NCI-H1436 treated with DMSO at 0.1 percent for 48 hours (cell line): ENCODE measurements at regions not wholly inside any gene's neighbourhood (a gene's known extent, or its start where the extent isn't known, plus 50 kb on each side); places are given as distances from the start of the nearest gene placed in this dataset.
"Not testable (repeated sequence)": the region's sequence is repeated elsewhere in the genome, so short reads cannot be mapped to it uniquely, and the experiment has no call there.

Experiments used
- DNase-seq: peaks from one replicate; lab custom pipeline; 2025; lab: John Stamatoyannopoulos, UW

DNA sequence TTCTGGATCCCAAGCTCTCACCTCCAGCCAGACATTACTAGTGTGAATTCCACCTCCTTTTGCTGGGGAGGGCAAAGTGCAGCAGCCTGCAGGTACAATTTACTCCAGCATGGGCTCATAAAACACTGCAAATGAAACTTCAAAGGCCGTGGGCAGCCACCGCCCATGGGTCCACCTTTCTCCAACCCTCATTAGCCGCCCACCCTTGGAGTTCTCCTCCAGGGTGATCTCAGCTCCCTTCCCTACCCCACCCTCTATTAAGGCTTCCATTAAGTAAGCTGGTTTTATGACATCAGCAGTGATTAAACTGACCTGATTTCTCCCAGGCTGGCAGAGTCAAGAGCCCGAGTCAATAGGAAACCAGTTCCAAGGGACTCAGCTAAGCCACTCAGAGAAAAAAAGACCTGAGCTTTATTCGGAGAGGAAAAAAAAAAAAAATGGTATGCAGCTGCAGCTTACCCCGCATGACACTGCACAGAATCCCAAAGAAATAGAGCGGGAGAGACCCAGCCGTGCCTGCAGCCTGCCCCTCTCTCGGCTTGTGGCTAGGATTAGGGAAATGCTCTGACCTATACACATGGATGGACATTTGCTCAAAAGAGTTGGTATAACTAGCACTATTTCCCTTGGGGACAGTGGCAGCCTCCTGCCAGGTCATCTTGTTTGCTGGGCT, 319.6 kb downstream of the PTTG2 start:
- no peak for DNase-seq

DNA sequence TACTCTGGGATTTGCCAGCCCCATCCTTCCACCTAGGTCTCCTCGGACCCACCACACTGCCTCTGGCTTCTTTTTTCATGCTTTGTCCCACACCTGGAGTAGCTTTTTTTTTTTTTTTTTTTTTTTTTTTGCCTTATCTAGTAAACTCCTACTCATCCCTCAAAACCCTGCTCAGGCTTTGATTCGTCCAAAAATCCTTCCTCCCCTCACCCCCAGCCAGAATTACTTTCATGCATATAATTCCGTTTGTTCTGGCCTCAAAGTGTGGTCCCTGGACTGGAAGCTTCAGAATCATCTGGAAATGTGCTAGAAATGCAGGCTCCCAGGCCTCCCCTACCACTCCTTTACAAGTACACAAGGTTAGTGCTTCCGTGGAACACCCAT, 320.1 kb downstream of the PTTG2 start:
- DNase-seq = no peak

DNA sequence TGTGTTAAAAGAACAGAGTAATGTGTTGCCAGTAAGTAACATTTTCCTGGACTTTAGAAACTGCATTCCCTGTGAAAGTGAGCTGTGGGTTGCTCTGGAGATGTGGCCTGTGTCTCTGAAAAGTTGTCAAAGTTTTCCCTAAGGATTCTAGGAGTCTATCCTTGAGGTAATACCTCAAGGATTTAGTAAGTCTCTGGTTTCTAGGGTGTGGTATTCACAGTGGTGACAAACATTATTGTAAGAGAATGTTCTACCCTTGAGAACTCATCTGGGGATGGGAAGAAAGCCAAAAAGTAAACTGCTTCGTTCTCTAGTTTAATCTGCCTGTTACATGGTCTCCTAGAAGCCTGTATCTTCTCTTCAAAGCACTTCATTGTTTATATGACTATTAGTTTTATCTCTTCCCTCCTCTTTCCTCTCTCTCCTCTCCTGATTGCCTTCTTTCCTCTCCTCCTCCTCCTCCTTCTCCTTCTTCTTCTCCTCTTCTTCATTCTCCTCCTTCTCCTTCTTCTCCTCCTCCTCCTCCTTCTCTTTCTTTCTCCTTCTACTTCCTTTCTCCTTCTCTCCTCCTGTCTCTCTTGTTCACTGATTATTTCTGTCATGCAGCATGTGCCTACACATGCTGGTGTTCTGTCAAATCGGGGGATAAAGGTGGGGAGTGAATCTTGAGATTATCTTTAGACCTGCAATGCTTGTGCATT, 321.3 kb downstream of the PTTG2 start:
- DNase-seq = no peak

DNA sequence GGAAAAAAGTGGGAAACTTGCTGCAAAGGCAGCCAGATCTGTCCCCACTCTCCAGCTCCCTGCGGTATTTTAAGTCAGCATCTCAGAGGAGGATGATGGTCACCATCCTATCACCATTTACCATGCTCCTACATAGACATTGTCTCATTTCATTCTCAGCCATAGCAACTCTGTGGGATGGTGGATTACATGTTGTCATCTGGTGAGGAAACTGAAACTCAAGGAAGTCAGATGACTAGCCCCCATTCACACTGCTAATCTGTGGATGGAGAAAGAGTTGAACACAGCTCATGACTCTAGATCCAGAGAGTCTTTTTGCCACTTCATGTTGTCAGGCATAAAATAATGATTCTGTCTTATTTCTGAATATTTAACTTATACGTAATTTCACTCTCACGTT, 323.5 kb downstream of the PTTG2 start:
- no peak for DNase-seq

DNA sequence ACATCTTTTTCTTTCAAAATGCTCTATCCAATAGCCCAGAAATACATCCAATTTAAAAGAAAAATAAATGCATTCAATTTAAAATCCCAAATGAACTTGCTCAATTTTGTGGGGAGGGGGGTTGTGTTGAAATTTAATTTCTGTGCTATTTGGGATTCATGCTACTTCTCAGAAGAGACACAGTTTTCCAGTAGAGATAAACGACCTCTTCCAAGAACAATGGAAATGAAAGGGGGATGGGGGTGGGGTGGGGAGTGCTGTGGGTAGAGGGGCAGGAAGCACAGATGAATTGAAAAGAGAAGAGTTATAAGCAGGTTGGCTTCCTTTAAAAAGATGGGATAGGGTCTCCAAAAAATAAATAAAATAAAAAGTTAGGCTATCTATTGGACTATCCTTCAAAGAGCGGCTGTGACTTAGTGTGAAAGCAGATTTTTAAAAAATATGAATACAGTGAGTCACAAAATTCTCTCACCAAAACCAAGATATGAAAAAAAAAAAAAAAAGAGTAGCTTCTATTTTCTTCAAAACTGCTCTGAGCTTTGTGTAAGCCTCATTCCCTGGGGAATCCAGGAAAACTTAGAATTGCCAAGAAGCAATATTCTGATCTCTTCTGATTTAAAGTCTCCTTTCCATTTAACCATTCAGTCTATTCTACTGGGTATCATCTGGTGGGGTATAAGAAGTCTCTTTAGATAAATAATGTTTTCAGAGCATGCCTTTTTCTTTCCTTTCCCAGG, 324.3 kb downstream of the PTTG2 start:
- no peak for DNase-seq

DNA sequence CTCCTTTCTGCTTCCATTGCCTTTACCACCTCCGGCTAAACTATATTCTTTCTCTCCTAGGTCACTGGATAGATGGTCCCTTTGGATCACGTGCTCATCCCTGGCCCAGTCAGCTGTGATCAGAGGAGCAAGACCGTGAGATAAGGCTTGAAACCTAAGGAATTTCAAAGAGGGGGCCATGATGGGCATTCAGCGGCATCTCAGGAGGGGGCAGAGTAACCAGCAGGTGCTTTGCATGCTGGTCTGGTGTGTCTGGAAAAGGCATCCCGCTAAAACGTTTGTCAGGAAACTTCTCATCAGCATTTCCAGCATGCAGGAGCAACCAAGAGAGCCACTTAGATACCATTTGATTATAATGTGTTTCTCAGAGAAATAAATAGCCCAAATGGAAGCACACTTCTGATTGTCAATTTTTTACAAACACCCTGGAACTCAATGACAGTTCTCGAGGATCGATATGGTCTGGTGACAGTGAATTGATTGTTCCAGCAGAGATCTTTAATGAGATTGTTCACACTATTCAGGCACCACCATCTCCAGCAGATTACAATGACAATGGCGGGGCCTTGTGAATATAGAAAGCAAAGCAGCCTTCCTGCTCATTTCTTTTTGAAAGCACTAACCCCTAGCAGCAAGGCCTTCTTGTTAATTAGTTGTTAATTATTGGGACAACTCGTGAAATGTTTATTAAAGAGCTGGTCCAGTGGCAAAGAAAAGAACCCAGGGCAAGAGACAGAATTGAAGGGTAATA, 327.1 kb downstream of the PTTG2 start:
- no peak for DNase-seq

DNA sequence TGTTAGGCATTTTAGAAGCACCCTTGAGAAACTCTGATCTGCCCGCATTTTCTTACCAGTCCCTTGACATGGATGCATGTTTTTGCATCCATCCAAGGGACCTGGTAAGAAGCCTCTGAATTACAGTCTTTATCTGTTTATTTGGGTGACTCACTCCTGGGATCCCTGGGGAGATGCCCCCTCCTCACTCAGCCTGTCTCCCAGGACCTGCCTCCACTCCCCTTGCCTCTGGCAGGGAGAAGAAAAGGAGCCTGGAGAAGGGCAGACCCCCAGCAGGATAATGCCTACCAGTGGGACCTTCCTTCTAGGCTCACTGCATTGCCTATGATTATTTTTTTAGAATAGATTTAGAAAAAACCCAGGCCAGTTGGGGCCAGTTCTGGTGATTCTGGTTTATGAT, 329.4 kb downstream of the PTTG2 start:
- no peak for DNase-seq

DNA sequence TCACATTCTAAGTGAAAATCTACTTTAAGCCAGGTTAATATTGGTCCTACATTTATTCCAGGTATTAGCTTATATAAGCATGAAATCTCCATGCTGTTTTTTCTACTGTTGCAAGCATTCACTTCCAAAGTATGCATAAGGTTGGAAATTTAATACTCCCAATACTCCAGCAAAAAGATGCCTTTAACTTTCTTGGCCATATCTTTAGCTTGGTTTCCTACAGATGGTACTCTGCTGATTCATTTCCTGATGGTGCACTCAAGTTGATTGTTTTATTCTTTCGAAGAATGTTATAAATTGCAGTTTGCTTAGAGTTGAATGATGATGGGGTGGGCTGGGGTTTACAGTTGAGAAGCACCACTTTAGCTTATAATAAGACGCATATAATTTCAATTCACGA, 330.2 kb downstream of the PTTG2 start:
- no peak for DNase-seq

DNA sequence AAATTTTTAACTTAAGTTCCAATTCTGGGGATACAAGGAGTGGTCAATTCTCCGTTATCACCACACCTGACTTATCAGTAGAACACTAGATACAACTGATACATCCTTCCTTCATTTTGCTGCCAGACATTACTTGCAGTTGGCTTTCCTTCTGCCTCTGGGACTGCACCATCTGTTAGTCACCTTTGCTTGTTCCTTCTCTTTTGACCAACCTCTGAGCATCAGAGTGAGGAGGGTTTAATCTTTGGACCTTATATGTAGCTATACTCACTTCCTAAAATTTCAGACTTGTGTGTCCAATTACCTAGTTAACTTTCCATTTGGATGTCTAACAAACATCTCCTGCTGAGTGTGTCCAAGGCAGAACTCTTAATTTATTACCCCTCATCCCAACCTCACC, 330.7 kb downstream of the PTTG2 start:
- DNase-seq = no peak

DNA sequence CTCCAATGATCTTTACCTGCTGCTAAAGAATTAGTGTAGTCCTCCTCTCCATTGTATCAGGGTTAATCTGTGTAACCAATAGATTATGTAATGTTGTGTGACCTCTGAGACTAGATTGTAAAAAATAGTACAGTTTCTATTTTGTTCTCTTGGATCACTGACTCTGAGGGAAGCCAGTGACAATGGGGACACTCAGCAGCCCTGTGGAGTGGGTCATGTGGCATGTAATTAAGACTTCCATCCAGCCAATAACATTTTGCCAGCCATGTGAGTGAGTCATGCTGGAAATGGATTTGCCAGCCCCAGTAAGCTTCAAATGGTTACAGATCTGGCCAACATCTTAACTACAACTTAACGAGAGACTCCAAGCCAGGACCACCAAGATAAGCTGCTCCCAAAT, 332.3 kb downstream of the PTTG2 start:
- DNase-seq = no peak

DNA sequence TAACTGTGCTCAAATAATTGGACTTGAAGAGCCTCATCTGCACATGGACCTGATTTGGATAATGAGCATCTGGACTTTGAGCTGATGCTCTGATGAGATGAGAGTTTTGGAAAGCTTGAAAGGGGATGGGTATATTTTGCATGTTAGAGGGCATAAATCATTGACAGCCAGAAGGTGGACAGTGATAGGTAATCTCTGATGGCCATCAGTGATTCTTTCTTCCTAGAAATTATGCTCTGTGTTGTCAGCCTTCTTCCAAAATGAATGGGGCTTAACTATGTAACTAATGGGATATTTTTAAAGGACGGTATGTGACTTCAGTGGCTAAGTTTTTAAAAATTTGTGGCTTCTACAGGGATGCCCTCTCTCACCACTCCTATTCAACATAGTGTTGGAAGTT, 334.0 kb downstream of the PTTG2 start:
- DNase-seq = no peak

DNA sequence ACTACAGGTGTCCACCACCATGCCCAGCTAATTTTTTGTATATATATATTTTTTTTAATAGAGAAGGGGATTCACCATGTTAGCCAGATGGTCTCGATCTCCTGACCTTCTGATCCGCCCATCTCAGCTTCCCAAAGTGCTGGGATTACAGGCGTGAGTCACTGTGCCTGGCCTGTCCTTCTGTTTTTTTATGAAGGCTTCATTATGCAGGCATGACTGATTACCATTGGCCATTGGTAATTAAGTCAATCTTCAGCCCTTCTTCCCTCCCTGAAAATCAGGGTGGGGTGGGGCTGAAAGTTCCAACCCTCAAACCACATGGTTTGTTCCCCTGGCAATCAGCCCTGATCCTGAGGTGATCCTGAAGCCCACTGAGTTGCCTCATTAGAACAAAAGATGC, 336.9 kb downstream of the PTTG2 start:
- no peak for DNase-seq

DNA sequence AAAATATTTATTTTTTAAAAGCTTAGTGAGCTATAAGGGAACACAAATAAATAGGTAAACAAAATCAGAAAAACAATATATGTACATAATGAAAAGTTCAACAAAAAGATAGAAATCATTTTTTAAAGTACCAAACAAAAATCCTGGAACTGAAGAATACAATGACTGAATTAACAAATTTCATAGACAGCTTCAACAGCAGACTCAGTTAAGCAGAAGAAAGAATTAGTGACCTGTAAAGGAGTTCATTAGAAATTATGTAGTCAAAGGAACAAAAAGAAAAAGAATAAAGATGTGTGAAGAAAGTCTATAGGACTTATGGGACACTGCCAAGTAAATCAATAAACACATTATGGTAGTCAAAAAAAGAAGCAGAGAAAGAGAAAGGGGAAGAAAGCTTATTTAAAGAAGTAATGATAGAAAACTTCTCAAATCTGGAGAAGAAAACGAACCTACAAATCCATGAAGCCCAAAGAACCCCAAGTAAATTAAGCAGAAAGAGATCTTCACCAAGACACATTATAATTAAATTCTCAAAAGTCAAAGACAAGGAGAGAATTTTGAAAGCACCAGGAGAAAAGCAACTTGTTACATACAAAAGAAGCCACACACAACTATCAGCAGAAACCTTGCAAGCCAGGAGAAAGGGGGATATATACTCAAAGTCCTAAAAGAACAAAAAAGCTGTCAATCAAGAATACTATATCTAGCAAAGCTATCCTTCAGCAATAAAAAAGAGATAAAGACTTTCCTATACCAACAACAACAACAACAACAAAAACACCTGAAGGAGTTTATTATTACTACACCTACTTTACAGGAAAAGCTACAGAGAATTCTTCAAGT, 338.9 kb downstream of the PTTG2 start:
- DNase-seq = no peak

DNA sequence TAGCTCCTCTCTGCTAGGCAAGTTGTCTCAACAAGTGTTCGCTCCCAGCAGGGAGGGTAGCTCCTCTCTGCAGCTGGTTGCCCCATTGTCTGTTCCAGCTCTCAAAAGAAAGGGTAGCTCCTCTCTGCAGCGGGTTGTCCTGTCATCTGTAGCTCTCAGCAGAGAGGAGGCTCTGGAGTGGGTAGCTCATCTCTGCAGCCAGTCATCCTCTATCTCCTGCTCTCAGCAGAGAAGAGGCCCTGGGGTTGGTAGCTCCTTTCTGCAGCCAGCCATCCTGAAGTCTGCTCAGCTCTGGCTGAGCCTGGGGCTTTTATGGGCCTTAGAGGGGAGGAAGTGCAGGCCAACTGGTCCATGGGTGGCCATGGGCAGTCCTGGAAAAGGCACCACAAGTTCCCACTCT, 342.7 kb downstream of the PTTG2 start:
- DNase-seq = no peak

DNA sequence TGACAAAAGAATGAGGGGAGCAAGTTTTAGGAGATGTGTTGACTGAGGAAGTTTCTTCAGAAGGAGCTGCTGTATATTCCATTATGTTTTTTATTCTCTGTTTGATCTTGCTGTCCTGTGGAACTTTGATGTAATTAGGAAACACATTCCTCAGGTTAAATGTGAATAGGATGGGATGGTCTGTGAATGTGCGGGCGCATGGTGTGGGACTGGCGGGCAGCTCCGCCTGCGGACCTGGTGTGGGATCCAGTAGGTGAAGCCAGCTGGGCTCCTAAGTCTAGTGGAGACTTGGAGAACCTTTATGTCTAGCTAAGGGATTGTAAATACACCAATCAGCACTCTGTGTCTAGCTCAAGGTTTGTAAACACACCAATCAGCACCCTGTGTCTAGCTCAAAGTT, 344.3 kb downstream of the PTTG2 start:
- DNase-seq = not testable (repeated sequence)

DNA sequence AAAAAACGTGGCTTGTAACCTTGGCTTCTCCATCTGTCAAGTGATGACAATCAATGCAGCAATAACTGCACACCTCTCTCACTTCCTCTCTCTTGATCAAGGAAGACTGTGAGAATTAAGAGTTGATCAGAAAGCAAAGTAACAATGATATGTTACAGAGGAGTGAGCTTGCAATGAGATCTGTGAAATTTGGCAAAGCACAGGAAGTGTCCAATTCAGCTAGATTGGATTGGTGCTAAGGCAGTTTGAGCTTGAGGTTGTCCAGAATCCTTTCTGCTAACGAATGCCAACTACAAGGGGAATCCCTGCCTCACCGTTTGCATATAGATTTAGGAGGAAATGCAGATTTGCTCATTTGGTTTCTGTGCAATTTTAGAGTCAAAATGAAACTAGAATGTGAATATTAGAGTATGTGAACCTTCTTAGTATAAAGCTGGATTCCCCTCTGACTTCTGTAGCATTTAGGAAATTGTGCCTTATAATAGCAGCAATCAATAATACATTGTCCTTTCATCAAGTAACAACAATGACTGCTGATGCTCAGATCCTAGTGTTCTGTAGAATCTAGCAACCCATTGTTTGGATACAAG, 346.4 kb downstream of the PTTG2 start:
- DNase-seq = no peak

DNA sequence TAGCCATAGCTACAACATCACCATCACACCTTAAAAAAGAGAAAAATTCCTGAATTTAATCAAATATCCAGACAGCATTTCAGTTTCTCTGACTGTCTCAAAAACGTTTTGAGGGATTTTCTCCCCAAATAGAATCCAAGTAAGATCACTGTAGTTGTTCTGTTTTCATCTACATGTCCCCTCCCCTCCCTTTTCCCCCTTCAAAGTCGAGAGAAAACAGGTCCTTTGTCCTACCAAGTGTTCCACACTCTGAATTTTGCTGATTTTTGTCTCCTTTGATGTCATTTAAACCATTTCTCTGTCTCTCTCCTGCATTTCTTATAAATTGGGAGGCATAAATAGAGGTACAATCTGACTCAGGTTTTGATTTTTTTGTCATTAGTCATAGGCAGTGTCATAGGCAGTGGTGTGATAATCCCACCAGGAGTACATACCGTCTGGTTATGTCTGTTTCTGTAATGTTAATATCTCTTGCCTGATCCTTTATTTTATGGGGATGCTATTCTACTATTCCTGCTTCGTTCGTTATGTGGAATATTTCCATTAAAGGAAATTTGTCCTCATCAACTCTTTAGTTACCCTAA, 348.6 kb downstream of the PTTG2 start:
- no peak for DNase-seq

DNA sequence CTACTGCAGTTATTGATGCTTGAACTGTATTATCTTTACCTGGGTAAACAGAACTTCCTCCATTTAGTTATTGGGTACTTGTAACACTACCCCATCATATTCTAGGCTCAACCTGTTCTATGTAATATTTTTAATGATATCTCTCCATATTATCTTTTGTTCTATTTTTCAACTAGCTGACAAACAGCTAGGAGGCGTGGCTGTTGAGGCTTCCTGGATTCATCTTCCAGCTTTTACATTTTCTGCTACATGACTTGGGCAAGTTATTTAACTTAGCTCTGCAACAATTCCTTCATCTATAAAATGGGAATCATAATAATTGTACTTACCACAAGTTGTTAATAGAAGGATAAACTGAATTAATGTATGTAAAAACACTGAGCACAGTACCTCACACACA, 349.3 kb downstream of the PTTG2 start:
- no peak for DNase-seq

DNA sequence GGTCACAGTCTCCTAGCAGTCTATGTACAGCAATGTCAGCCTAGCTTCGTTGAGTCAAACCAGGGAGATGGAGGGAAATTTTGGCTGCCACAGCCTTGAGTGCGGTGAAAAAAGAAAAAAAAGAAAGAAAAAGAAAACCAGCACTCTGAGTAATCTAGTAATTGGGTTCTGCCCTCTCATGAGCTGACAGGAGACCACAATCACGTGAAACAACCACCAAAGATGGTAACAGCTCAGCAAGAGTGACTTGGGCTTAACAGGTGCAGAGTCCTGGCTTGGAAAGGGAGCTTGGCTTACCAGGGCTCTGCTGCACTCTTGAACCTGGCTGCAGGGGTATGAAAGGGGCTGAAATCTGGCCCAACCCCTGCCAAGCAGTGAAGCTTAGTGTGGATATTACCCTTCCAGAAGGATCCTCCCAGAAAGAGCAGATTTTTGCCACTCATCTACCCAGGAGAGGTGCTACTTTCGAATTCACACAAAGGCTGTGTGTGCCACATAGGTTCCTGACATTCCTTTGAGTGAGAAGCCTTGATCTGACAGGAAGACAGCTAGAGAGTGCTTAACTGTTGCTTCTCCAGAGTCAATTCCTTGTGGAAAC, 350.3 kb downstream of the PTTG2 start:
- DNase-seq = no peak

DNA sequence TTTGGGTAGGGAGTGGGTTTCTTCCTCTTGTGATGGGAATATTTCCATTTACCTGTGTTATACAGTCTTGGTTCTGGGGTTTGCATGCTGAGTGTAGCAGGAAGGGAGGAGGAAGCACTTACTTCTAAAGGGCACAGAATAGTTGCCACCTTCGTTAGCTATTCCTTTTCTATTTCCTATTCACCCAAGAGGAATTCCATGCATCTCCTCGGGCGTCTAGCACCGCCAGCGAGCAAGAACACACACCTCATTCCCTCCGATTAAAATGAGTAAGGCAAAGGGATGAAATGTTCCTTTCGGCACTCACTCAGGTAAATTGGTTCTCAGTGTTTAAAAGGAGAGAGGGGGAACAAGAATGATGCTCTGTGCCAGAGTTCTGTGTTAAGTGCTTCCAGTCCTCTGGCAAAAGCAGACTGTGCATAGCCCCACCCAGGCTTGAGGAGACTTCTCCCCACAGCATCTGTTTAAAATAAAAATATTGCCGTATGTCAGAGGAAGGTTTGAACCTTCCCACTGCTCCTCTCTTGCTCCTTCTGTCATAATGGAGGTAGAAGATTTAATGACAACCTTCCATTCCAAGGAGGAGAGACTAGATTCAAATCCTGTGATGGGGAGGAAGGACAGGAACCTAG, 351.4 kb downstream of the PTTG2 start:
- DNase-seq = no peak
